Limb (tissue), 2 donors: ENCODE measurements at regions not wholly inside any gene's neighbourhood (a gene's known extent, or its start where the extent isn't known, plus 50 kb on each side); places are given as distances from the start of the nearest gene placed in this dataset.

Experiments
- DNase-seq, 2 donors: peaks; one replicate each; pipeline ENCODE4 v3.0.0-alpha.2; 2016; ENCODE audit errors: extremely low spot score in 2 of 2

DNA sequence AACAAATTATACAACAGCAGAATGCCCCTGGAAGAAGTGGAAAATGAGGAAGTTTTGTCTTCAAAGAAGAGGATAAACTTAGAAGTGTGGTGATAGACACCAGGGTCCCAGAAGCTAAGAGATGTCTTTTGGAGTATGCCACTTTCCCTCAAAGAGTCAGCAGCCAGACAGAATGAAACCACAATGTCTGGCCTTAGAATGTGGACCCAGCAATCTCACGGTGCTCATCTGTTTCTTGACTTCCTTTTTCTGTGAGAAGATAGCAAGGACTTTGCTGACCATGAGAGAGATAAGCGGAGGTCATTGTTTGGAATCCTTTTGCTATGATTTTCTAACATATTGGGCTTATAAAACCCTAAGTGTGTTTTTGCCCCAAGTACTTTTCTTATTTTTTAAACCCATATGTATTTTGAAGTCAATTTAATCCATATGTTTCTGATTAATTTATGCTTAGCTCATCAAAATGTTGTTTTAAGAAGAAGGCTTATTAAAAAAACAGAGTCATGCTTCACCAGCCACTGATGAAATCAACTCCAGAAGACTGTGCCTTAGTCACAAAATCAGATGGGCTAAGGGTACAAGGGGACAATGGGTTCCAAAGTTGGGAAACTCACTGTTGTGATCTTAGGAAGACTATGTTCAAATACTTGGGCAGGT is 451.2 kb upstream of the JAG1 start:
- no peak for DNase-seq

DNA sequence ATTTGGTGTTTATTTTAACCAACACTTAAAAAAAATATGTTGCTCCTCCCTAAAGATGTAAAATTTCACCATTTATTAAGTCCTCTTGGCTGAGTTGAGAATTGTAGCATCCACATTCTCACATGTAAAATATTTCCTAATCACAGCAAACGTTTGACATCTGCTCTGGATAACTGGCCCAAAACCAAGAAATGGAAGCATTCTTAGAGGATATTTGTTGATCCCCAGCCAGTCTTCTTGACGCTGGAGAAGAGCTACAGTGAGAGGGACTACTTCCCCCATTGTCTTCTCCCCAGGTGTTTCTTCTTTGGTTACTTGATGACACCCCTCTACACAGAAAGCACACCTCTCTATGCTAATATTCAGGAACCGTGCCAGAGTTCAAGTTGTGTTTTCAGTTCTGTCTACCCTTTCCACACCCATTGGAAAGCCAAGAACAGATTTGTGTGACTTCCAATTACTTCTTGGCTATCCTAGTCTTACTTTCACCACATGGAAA is 454.5 kb upstream of the JAG1 start:
- DNase-seq = peak in 1 of 2 donors; percentile 72

DNA sequence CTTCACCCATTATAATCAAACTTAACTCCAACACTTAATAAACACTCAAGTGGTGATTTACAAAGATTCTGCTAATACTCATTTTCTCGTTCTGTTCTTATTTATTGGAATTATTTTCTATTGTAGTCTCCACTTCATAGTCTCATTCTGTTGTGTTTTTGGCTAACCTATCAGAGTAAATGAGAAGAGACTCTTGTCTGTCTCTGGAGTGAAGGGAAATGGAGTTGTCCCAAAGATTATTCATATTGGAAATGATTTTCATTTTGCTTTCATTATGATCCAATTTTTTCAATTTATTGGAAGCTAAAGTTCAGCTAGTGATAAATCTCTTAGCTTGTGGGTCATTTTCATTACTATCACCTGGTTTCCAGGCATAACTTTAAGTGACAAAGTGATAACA is 454.9 kb upstream of the JAG1 start:
- no peak for DNase-seq

DNA sequence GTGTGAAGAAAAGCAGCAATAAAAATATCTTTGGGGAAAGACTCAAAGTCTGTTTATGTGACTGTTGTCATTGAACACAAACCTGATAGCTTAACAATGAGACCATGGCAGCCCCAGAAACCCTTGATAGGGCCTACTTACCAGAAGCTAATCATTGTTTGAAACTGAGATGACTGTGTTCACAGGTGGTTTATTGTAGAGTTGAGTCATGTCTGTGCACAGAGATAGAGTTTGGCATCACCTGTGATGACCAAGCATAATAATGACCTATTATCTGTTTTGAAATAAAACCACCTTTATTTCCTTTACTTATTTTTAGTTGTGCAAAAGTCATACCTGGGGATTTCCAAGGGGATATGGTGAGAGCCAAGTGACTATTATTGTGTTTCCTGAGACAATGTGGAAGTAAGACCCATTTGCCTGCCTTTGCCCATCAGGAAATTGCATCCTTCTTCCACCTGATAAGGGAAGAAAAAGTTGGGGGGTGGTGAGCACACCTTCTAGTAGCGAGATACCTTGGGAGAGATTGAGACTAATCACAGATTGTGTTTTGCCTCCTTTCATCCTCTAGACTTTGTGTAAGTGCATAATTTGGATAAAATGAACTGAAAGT is 456.9 kb upstream of the JAG1 start:
- DNase-seq = no peak

DNA sequence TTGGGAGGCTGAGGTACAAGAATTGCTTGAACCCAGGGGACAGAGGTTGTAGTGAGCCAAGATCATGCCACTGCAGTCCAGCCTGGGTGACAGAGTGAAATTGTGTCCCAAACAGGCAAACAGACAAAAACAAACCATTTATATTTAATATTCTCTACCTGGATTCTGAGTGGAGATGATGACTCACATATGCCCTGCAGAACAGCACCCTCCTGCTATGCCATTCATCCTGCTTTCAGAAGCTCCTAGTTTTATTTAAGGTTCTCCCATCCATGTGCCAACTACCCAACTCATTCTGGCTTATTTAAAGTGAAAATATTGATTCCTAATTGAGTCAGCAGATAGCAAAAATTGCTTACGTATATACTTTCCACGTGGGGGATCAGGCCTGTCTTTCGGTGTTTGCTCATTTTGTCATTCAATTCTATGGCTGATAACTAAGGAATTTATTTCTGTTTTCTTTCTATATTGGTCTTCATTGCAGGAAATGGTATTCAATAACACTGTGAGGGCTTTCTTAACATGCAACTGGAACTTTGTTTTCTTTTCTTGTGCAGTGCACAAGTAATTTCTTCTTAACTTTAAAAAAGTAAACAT is 459.1 kb upstream of the JAG1 start:
- DNase-seq = no peak

DNA sequence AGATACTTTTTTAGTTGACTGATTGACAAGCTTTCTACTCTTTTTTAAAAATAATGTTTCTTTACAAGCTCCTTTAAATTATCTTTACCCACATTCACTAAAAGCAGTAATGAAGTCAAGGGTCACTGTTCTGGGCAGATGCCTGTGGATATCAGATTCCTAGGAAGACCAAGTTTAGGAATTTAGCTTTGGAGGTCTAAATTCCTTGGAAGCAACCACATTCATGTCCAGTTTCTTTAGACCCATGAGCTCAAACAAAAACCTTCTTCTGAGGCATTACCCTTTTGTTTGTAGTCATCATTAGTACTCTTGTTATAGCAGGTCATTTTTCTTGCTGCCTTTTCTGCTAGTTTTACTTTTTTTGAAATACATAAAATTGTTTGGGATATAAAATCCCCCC is 462.9 kb upstream of the JAG1 start:
- DNase-seq = no peak

DNA sequence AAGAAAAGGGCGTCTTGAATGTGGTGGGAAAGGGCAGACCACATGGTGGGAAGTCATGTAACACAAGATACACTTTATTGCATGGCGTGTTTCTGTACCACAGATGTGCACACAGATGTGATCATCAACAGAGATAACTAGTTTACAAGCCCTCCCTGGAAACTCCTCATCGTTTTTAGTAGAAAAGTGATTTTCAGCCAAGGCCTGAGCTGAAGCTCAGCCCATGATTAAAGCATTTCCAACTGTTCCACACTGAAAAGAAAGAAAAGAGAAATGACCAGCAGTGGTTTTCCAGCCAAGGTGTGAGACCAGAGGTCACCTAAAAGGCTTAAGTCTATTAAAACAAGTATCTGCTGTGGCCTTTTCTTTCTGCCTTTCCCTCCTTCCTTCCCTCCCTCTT is 463.9 kb upstream of the JAG1 start:
- no peak for DNase-seq

DNA sequence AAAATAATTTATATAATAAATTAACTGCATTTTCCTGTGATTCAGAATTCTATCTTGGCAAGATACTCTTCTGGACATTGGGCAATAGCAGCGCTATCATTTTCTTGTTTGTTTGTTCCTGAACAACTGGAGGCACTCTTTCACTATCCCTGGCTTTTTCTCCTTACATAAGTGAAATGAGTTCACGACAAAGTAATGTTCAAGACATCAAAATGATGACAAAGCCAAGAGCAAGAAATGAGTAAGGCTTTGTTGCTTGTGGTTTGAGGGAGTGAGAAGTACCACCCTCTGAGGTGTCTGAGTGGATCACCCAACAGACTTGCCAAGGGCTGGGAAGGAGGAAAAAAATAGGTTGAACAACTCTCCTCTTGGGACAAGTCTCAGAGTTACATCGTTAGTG is 466.6 kb upstream of the JAG1 start:
- DNase-seq = no peak

DNA sequence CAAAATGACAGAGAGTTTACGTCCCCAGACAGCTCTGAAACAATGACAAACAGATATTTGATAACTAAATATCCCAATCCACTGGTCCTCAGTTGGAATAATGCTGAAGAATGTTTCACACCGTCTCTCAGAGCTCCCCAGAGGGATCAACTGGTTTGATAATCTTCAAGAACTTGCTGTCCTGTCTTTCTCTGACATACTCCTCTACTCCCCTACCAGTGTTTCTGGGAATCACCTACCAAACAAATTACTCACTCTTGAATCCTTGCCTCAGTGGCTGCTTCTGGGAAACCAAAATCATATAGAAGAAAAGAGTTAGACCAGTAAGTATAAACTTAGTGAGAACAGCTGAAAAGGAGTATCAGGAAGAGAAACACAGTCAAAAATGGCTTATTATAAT is 469.7 kb upstream of the JAG1 start:
- no peak for DNase-seq

DNA sequence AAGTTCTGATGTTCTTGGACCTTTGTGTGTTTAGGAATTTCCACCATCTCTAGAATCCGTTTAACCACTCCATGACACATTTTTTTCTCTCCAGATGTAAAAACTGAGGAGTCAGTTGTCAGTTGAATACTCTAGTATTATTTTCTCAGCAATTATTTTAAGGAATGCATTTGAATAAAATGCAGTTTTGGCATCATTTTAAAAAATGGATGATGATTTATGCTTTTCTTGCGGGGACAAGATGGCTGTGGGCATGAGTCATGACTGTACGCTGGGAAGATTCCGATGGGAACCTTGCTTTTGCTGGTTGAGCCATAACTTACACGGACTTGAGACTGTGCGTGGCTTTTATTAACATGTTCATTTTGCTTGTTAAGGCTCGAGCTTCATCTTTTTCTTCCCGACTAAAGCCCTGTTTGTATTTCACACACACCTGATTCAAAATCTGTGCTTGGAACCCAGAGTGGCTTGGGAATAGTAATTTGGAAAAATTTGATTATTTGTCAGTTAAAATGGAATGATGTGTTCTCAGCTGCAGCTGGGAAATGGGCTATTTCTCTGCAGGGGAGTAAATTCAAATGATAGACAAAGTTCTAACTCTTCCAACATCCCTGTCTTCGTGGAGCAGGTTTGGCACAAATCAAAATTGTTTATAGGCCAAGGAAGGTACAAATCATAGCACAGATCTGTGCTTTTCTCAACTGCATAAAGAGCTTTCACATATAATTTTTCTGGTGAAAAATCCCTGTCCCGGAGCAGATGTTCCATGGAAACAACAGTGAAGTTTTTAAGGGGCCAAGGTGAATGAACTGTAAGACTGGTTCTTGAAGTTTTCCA is 470.5 kb upstream of the JAG1 start:
- DNase-seq = no peak

DNA sequence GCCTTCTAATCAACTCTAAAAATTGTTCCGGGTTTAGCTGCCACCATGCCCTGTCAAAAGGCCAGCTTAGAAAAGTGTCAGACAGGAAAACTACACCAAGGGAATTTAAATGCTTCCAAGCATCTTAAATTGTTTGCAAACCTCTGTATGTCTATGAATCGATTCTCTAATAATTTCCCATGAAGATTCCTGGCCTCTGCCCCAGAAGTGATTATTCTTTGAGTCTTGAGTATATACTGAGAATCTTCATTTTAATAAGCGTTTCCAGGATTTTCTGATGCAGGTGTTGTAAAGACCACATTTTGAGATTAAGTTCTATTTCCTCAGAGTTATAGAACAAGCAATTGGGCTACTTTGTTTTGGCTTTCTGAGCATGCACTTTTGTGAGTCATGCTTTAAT is 471.8 kb upstream of the JAG1 start:
- DNase-seq = no peak

DNA sequence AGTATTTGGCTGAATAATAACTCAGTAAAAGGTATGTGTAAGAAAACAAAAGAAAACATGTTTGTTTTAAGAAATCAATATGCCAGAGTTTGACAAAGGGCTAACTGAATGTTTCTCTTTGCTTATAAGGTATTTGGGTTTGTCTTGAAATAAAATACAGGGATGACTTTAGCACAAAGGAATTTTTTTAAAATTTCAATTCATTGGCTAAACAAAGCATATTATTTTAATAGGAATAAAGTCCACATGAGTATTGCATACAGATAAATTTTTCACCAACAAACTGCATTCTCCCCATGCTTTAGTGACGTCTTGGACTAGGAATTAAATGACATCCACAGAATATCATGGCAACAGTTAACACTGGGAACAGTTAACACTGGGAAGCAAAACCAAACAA is 480.0 kb upstream of the JAG1 start:
- no peak for DNase-seq

DNA sequence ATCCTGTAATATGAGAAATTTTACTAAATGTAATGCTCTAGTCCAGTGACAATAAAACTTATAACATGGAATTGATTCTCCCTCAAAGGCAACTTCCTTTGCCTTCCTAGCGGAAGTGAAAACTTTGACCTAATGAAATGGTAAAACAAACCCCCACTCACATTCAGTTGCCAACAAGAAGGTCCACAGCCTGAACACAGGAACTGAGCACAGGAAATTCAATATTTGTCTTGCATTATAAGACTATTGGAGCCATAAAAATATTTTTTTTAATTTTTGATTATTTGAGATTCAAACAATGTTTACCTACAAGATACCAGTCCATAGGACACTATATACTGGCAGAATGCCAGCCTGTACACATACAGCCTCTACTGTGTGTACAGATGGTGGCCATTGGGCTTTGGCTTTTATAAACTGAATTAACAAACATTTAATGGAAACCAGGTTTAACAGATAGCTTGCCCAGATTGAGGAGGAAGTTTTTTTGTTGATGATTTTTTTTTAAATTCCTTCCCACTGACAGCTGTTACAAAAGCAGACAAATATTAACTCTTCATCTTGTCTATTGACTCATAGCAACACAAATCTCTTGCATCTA is 481.5 kb upstream of the JAG1 start:
- no peak for DNase-seq

DNA sequence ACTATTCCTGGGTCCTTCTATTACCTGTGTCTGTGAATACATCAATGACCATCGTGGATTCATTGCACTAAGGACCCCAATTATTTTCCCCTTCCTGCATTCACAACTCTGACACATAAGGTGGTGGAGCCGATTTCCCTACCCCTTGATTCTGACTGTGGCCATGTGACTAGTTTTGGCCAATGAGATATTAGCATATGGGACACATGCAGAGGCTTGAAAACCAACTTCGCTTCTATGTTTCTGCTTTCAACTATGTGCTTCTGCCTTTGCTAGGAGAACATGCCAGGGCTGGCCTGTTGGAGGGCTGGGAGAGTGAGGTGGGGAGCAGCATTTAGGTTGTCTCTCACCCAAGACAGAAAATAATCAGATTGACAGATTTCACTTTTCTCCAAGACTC is 483.1 kb upstream of the JAG1 start:
- DNase-seq = no peak

DNA sequence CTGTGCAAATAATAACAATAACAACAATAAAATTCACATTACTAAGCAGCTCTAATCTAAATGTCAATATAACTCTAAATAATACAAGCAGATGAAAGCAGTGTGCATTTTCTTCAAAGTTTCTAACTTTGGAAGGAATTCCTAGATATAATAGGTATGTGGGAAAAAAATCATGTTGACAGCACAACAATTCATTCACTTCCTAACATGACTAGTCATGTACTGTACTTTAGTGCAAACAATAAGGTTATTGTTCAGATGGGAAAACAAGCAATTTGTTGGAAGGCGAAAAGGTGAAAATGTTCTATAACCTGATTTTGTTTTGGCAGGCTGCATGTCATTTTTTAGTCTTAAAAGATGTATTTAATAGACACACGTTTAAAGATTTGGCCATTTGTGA is 484.3 kb upstream of the JAG1 start:
- DNase-seq = no peak

DNA sequence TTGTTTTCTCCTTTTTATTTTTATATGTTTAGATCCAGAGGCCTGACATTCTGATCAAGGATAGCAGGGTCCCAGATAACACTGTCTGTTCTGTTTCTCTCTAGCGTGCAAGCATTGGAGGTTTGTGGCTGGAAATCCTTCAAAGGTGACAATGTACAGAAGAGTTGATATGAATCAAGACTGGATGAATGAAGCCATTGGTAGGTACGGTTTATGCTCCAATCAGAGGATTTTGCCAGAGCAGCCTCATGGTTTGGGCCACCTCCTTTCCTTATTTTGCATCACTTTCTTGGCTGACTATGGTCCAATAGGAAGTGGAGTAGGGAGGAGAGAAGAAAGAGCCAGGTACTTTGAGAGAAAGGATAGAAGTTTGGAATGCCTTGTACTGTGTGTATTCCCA is 484.8 kb upstream of the JAG1 start:
- DNase-seq = no peak

DNA sequence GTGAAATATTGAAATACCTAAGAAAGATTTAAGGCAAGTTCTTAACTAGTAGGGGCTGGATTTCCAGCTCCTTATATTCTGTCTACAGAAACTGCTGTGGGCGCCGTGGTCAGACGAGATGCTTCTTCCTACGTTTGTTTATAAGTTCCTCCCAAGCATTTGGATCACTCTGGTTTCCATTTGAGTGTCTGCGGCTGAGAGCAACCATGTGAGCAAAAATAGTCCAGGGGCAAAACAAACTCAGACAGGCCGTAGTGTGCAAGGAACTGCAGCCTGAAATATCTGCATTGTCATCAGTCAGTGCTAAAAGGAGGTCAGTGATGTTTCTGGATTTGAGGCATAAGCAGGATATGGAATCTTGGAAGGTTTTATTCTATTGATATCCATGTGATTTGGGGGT is 485.9 kb upstream of the JAG1 start:
- no peak for DNase-seq

DNA sequence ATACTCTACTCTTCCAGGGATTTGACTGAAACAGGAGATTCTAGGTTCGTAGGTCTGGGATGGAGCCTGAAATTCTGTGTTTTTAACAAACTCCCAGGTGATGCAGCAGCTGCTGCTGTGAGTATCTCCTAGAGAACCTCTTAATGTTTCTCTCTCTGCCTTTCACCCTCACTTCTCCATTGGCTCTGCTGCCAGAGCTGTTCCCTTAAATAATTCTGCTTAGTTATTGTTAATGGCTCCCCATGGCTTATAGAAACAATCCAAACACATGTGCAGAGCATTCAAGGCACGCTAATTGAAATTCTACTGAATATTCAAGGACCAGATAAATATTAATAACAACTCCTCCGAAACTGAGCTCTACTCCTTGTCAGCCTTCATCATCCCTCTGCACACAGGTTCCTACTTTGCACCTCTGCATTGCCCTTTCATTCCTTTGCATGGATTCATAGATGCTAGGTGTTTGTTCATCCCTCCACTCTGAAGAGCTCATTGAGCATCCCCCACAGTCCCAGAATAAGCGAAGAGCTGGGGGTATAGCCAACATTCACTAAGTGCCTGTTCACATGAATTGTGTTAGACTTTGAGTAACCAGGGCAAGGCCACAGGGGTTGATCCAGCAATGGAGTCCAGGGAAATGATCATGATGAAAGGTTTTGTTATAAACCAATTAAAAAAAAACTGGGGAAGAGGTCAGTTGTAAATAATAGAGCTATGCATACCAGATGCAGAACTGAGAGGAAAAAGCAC is 488.4 kb upstream of the JAG1 start:
- no peak for DNase-seq

DNA sequence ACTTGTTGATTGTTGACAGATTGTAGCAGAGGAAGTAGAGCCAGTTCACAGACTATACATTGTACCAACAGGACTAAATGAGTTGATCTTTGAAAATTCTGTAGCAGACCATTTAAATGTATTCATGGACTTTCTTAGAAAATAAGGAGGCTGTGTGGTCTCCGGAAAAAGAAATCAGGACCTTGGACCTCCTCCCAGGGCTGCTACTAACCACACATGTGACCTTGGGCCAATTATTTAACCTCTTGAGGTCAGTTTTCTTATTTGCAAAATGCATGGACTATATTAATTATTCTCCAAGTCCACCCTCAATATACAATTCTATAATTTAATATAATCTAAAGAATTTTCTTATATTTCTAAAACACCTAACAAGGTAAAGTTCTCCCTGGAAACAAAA is 492.0 kb upstream of the JAG1 start:
- no peak for DNase-seq

DNA sequence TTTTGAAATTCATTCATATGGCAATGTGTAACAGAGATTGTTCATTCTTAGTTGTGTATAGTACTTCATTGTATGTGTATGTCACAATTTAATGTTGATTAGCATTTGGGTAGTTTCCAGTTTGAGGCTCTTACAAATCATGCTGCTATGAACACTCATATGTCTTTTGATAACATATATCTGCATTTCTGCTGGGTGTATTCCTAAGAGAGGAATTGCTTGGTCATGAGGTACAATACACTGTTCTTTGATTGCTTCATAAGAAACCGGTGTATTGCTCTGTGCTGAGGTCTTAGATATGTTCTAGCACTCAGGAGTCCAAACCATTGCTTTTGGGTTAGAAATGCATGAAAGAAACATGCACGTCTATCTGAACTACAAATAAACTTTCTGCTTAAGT is 492.9 kb upstream of the JAG1 start:
- no peak for DNase-seq

DNA sequence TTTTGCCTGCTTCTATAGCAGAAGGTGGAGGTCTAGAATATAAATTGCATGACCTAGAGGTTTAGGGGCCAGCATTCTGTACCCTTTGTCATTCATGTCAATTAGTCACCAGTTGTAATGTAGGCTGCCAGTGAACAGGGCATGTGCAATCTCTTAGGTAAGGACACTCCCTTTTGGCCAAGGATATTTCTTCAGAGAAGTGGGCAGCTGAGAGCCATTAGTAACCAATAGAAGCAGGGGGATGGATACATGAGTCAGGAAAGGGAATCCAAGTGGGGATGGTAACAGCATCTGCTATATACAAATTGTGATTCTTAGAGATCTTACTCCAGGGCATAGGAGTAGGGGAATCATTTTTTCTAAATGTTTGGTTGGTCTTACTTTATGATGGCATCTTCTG is 494.2 kb upstream of the JAG1 start:
- no peak for DNase-seq
